Renal pelvis (tissue), 1 donor: ENCODE measurements at regions not wholly inside any gene's neighbourhood (a gene's known extent, or its start where the extent isn't known, plus 50 kb on each side); places are given as distances from the start of the nearest gene placed in this dataset.
"Not testable (repeated sequence)": the region's sequence is repeated elsewhere in the genome, so short reads cannot be mapped to it uniquely, and the experiment has no call there.

Experiments
- DNase-seq: peaks from one replicate; pipeline ENCODE4 v3.0.0-alpha.2; 2013

DNA sequence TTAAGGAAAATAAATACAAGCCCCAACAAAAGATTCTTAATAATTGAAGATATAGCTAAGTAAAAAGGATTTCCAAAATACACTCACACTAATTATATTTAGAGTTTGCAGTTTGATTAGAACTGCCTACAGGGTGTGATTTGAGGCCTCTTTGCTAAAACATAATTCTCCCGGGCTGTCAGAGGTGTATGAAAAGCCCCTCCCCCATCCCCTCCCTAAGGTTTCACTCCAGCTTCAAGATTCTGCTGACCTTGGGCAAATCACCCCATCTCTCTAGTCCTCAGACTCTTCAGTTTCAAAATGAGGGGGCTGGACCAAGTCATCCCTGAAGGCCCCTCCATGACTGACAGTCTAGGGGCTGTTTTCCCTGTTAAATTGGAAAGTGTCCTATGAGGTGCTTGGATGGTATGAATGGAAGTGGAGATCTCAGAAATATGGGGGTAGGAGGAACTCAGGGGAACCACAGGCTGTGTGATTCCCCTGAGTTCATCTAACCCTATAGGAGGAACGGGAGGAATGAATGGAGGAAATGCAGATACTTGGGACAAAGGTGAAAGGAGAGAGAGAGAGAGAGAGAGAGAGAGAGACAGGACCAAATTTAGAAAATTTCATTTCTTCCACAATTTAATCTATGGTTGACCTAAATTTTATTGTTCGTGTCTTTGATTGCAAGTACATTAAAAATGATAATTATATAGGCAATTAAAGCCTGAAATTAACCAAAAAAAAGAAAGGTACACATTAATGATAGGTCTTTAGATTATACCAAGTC, 107.5 kb downstream of the SPP2 start:
- no peak for DNase-seq

- DNase-seq = peak; percentile 73
Observed at GRCh38 chr2:234156326-234156725, 105.8 kb downstream of the SPP2 start.

GRCh38 chr2:234152835-234153234, 102.3 kb downstream of the SPP2 start:
- DNase-seq = not testable (repeated sequence)

- DNase-seq = no peak
Observed at GRCh38 chr2:234147335-234147861, 96.9 kb downstream of the SPP2 start.

DNA sequence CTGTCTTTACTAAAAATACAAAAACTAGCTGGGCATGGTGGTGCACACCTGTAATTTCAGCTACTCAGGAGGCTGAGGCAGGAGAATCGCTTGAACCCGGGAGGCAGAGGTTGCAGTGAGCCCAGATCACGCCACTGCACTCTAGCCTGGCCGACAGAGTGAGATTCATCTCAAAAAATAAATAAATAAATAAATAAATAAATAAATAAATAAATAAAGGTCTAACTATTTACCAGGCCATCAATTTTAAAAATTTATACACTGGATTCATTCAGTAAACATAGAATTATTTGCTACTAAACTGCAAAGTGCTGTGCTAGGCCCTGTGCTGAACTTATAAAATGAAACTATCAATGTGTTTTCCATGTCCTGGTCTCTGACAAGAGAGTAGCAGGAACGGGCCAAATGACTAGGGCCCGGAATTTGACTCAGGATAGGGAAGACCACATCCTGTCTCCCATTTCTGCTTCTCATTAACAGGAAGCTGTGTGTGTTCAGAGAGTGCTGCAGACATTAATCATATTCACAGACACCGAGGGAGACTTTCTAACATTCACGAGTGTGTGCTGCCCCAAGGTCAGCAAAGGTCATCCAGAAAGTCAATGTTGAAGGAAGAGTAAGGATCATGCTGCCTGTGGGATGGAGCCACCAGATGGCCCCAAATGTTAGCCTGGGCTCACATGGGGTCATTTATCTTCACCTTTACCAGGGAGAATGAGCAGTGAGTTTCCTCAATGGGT, 95.8 kb downstream of the SPP2 start:
- no peak for DNase-seq

DNA sequence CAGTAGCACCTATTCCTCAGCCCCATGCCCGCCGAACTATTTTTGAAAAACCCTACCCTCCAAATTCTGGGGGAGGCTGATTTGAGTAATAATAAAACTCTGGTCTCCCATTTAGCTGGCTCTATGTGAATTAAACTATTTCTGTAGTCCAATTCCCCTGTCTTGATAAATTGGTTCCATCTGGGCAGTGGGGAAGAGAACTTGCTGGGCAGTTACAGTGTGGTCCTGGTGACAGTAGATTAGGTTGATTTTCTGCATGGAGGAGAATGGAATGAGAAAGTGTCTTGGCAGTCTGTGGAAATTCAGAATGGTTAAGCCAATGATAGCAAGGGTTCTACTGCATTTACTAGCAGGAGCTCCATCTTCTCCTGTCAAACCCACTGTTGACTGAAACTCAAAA, 95.0 kb downstream of the SPP2 start:
- DNase-seq = no peak

DNA sequence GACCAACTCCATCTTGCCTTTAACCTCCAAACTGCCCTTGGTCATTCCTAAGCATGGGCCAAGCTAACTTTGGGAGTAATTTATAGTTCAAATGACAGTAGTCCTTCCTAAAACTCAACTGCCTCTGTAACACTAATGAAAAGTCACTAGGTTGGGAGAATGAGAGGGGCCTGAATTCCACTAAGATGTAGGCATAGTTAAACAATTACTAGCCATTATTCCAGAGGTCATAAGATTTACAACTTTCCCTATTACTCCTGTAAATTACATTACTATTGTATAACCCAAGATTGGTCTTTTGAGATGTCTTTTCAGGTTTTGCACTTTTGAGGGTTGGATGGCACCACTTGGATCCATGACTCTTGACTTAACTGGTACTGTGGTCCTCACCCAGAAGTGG, 94.6 kb downstream of the SPP2 start:
- DNase-seq = no peak

GRCh38 chr2:234143896-234144295, 93.4 kb downstream of the SPP2 start:
- no peak for DNase-seq

- no peak for DNase-seq
Observed at GRCh38 chr2:234142530-234142929, 92.0 kb downstream of the SPP2 start.

DNA sequence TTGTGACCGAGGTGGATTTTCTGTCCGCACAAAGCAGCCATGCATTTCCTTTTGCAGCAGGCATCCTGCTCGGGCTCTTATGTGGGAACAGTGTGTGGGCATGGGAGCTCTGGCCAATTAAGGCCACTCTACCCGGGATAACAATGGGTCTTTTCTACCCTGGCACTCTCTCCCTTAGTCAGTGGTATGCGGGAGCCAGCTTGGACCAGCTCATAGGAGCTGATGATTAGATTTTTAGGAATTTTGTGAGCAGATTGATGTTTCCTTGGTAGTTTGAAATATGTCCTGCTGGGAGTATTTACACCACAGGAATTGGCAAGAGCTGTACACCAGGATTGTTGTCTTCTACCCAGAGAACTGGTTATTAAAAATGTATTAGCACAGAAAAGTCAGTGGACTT, 89.3 kb downstream of the SPP2 start:
- DNase-seq = no peak

DNA sequence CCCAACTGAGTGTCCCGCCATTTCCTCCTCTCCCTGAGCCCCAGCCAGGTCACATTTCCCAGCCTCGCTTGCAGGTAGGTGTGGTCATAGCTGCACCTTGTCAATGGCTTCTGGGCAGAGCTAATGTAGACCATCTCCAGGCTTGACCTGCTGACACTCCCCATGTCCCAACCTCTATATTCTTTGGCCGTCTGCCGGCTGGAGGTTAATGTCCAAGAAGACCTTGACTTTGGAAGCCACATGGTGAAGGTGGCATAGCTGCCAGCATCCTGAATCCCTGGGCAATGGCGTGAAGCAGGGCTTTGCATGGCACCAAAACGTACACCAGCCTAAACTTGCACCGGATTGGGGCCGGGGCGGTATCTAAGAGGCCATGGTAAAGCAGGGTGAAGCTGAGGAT, 88.3 kb downstream of the SPP2 start:
- DNase-seq = no peak

GRCh38 chr2:234137400-234138014, 87.0 kb downstream of the SPP2 start:
- DNase-seq = no peak

GRCh38 chr2:234136461-234136860, 86.0 kb downstream of the SPP2 start:
- peak; percentile 43 for DNase-seq

DNA sequence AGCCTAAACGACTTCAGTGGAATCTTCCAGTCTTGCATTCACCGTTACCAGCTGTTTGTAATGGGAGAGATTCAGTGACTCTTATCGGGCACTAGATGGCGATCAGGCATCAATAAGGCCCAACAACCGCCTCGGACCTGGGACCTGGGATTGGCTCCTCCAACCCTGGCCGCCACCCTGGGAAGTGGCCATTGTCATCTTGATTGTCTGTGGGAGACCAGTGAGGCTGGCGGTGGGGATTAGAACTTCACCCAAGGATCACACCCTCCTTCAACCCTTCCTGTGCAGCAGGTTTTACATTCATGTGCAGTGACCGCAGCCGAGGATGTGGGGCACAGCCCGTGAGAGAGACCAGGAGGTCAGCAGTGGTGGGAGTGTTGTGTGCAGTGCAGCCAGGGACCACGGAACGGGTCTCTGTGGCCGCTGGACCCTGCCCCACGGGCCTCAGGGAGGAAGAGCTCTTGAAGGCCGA, 85.3 kb downstream of the SPP2 start:
- DNase-seq = peak; percentile 78

GRCh38 chr2:234134496-234134895, 84.0 kb downstream of the SPP2 start:
- DNase-seq = no peak

DNA sequence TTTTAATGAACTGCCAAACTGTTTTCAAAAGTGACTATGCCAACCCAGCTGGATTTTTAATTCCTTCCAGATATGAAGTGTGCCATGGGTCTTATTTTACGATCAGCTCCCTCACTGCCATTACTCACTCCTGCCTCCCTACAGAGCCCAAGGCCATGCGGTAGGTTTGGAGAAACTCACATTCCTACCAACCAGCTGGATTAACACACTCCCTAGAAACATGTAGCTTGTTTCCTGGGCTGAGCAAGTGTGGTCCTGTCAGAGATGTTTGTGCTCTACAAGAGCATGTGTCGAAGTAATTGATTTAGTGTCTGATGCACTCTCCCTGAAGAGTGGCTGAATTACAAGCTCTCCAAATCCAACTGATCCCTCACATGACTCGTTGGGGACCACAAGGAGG, 82.5 kb downstream of the SPP2 start:
- DNase-seq = no peak

- no peak for DNase-seq
Observed at GRCh38 chr2:234130777-234131181, 80.3 kb downstream of the SPP2 start.

- DNase-seq = no peak
Observed at GRCh38 chr2:234128606-234129005, 78.1 kb downstream of the SPP2 start.
